ENCODE measurements at regions not wholly inside any gene's neighbourhood (a gene's known extent, or its start where the extent isn't known, plus 50 kb on each side); places are given as distances from the start of the nearest gene placed in this dataset.
"Not testable (repeated sequence)": the region's sequence is repeated elsewhere in the genome, so short reads cannot be mapped to it uniquely, and the experiment has no call there.

GRCh38 chr4:177802661-177803060 is 360.4 kb upstream of the AGA start:
- no peak for DNase-seq (ENCODE audit: low read depth)

GRCh38 chr4:177803151-177803550 is 360.9 kb upstream of the AGA start:
- DNase-seq (ENCODE audit: low read depth): no peak

GRCh38 chr4:177809791-177810190 is 367.6 kb upstream of the AGA start:
- no peak for DNase-seq (ENCODE audit: low read depth)

- DNase-seq (ENCODE audit: low read depth): no peak
These were observed 368.0 kb upstream of the AGA start for GRCh38 chr4:177810220-177810619.

- not testable (repeated sequence) for DNase-seq (ENCODE audit: low read depth)
These were observed 376.2 kb upstream of the AGA start for GRCh38 chr4:177818392-177818791.

- no peak for DNase-seq (ENCODE audit: low read depth)
These were observed 384.7 kb upstream of the AGA start for GRCh38 chr4:177826973-177827372.

GRCh38 chr4:177841258-177841657 is 399.0 kb upstream of the AGA start:
- no peak for DNase-seq (ENCODE audit: low read depth)

- no peak for DNase-seq (ENCODE audit: low read depth)
These were observed 411.0 kb upstream of the AGA start for GRCh38 chr4:177853229-177853628.

- no peak for DNase-seq (ENCODE audit: low read depth)
These were observed 413.4 kb upstream of the AGA start for GRCh38 chr4:177855507-177856197.

- DNase-seq (ENCODE audit: low read depth): no peak
These were observed 417.9 kb upstream of the AGA start for GRCh38 chr4:177860171-177860570.

GRCh38 chr4:177861551-177862094 is 419.4 kb upstream of the AGA start:
- DNase-seq (ENCODE audit: low read depth): no peak

GRCh38 chr4:177862541-177863176 is 420.4 kb upstream of the AGA start:
- no peak for DNase-seq (ENCODE audit: low read depth)

GRCh38 chr4:177879851-177880250 is 437.6 kb upstream of the AGA start:
- no peak for DNase-seq (ENCODE audit: low read depth)

- no peak for DNase-seq (ENCODE audit: low read depth)
These were observed 452.9 kb upstream of the AGA start for GRCh38 chr4:177895136-177895535.

GRCh38 chr4:177901786-177902185 is 459.5 kb upstream of the AGA start:
- no peak for DNase-seq (ENCODE audit: low read depth)

- no peak for DNase-seq (ENCODE audit: low read depth)
These were observed 460.1 kb upstream of the AGA start for GRCh38 chr4:177902386-177902785.

GRCh38 chr4:177907736-177908424 is 465.6 kb upstream of the AGA start:
- DNase-seq (ENCODE audit: low read depth): no peak

- DNase-seq (ENCODE audit: low read depth): no peak
These were observed 479.5 kb upstream of the AGA start for GRCh38 chr4:177921715-177922114.

GRCh38 chr4:177923888-177924287 is 481.7 kb upstream of the AGA start:
- no peak for DNase-seq (ENCODE audit: low read depth)

GRCh38 chr4:177937041-177937440 is 494.8 kb upstream of the AGA start:
- DNase-seq (ENCODE audit: low read depth): no peak

- no peak for DNase-seq (ENCODE audit: low read depth)
These were observed 496.0 kb upstream of the AGA start for GRCh38 chr4:177938226-177938625.

GRCh38 chr4:177945268-177945667 is 503.0 kb upstream of the AGA start:
- DNase-seq (ENCODE audit: low read depth): no peak

GRCh38 chr4:177947607-177948006 is 505.4 kb upstream of the AGA start:
- DNase-seq (ENCODE audit: low read depth): no peak

Measured in stromal cell of bone marrow (primary cell).